Lung (tissue), 11 donors: ENCODE measurements at regions not wholly inside any gene's neighbourhood (a gene's known extent, or its start where the extent isn't known, plus 50 kb on each side); places are given as distances from the start of the nearest gene placed in this dataset.
A peak's percentile ranks its signal among the peaks of the same experiment; 100 is the strongest.

Experiments used
- ATAC-seq: fragments of 200-7000 bp; cut with Tn5 transposase; one replicate; pipeline ENCODE4 v1.9.1; 2020; ENCODE audit warnings: moderate number of reproducible peaks; ENCODE audit not compliant: insufficient read depth, low FRiP score
- DNase-seq, 3 donors: peaks; one replicate each; pipeline ENCODE4 v3.0.0-alpha.2; 2013 to 2017
- H3K27ac ChIP-seq, 2 donors: one replicate each; pipeline ENCODE4 v1.5.1; 2013; ENCODE audit warnings: mild to moderate bottlenecking in 2 of 2, moderate library complexity in 2 of 2, control low read depth in 1 of 2, inconsistent platforms in 1 of 2, low read depth in 1 of 2, low read length in 1 of 2
- H3K27me3 ChIP-seq, 3 donors: one replicate each; pipeline ENCODE4 v1.5.1; 2013; ENCODE audit warnings: low read length in 2 of 3; ENCODE audit not compliant: control insufficient read depth in 3 of 3, insufficient read depth in 3 of 3
- H3K36me3 ChIP-seq, 4 donors: one replicate each; pipeline ENCODE4 v1.5.1; 2013; ENCODE audit warnings: low read length in 4 of 4, mild to moderate bottlenecking in 1 of 4, moderate library complexity in 1 of 4; ENCODE audit not compliant: control insufficient read depth in 4 of 4, insufficient read depth in 4 of 4
- H3K4me1 ChIP-seq, 5 donors: one replicate each; pipeline ENCODE4 v1.5.1; 2013; ENCODE audit warnings: low read length in 5 of 5, mild to moderate bottlenecking in 2 of 5, moderate library complexity in 1 of 5; ENCODE audit not compliant: control insufficient read depth in 5 of 5, insufficient read depth in 5 of 5
- H3K4me3 ChIP-seq: one replicate; pipeline ENCODE4 v1.5.1; 2013; ENCODE audit warnings: mild to moderate bottlenecking, control low read depth, moderate library complexity
- H3K9ac ChIP-seq, 2 donors: one replicate each; pipeline ENCODE4 v1.5.1; 2013; ENCODE audit warnings: low read length in 2 of 2, control low read depth in 1 of 2; ENCODE audit not compliant: insufficient read depth in 1 of 2
- H3K9me3 ChIP-seq, 4 donors: one replicate each; pipeline ENCODE4 v1.5.1; 2013; ENCODE audit warnings: low read length in 3 of 4, mild to moderate bottlenecking in 1 of 4, moderate library complexity in 1 of 4; ENCODE audit not compliant: control insufficient read depth in 4 of 4, insufficient read depth in 3 of 4
- CTCF ChIP-seq: IDR thresholded peaks from 2 replicates; pipeline ENCODE4 v1.5.1; 2012; ENCODE audit warnings: mild to moderate bottlenecking; ENCODE audit errors: control extremely low read depth, extremely low read depth
- WGBS, 2 donors: extraction: QIAGEN DNeasy Blood & Tissue Kit; methylation state at CpG; one replicate each; pipeline ENCODE4 v1.1.7; 2013; 5-methylcytosine and 5-hydroxymethylcytosine counted together
- donor health status: control.
- donor health status: control.
- donor health status: Bipolar disorder and iron deficiency.
- donor health status: healthy.
- donor health status: DM: yes; HTN: yes; CAD: no.

- 61 to 65% methylated on average over 9 of the region's 9 CpGs for WGBS, 2 donors
- no peaks in the 10 kb centered on the region for H3K36me3 ChIP-seq
- H3K4me3 ChIP-seq, result no peak overlapping the region
- TF ChIP-seq CTCF, result no peak
- DNase-seq (no peak), ATAC-seq (no peak)
- peak overlapping the region in 1 of 2 donors; percentile 8 for H3K9ac ChIP-seq
- no peaks in the 10 kb centered on the region for H3K9me3 ChIP-seq
- H3K27ac ChIP-seq, result no peak overlapping the region
- H3K27me3 ChIP-seq, result no peaks in the 10 kb centered on the region
- peaks cover 0 to 49% (median 23%) of the 10 kb centered on the region in 5 donors for H3K4me1 ChIP-seq
These were observed 172.3 kb downstream of the ICOS start for GRCh38 chr2:204108781-204109295.

GRCh38 chr2:204109681-204110080, 173.1 kb downstream of the ICOS start:
- DNase-seq (peak; percentile 28 to 46 (median 40)), ATAC-seq (no peak)
- Histone ChIP-seq H3K4me1 (peaks cover 0 to 57% (median 23%) of the 10 kb centered on the region in 5 donors), H3K27ac (peak overlapping the region in 1 of 2 donors; percentile 64), H3K4me3 (no peak overlapping the region), H3K9ac (no peak overlapping the region), H3K27me3 (no peaks in the 10 kb centered on the region), H3K36me3 (no peaks in the 10 kb centered on the region), H3K9me3 (no peaks in the 10 kb centered on the region)
- TF ChIP-seq CTCF, result no peak
- WGBS, 2 donors, result 63 to 74% methylated on average over 11 of the region's 11 CpGs

- TF ChIP-seq CTCF, result no peak
- H3K4me1 ChIP-seq, result peaks cover under 1 to 64% (median 23%) of the 10 kb centered on the region in 5 donors
- no peak overlapping the region for H3K4me3 ChIP-seq
- H3K27ac ChIP-seq, result peak overlapping the region in 1 of 2 donors; percentile 5
- no peaks in the 10 kb centered on the region for H3K9me3 ChIP-seq
- no peak for ATAC-seq
- DNase-seq, result peak; percentile 54 to 76 (median 71)
- H3K36me3 ChIP-seq, result no peaks in the 10 kb centered on the region
- 5 to 16% methylated on average over 8 of the region's 8 CpGs for WGBS, 2 donors
- no peaks in the 10 kb centered on the region for H3K27me3 ChIP-seq
- peak overlapping the region in 1 of 2 donors; percentile 73 for H3K9ac ChIP-seq
These were observed 173.8 kb downstream of the ICOS start for GRCh38 chr2:204110338-204110741.
